GM13977 (cell line): ENCODE measurements at regions not wholly inside any gene's neighbourhood (a gene's known extent, or its start where the extent isn't known, plus 50 kb on each side); places are given as distances from the start of the nearest gene placed in this dataset.
"Not testable (repeated sequence)": the region's sequence is repeated elsewhere in the genome, so short reads cannot be mapped to it uniquely, and the experiment has no call there.

Experiments used
- DNase-seq: peaks from one replicate; pipeline ENCODE4 v3.0.0; 2012; ENCODE audit warnings: low spot score
- in situ Hi-C: fragments of 300-500 bp; cut with MboI; formaldehyde crosslinking; loops from one replicate; pipeline ENCODE4 v1.12.0; 2022; ENCODE audit warnings: low sequenced_read_pairs, low pct_unique_long_range_greater_than_20kb, mixed read lengths, inconsistent platforms; ENCODE audit not compliant: unreplicated experiment
- TF ChIP-seq, protein P1 (sequence below): IDR thresholded peaks from 2 replicates; pipeline ENCODE4 v1.5.1; 2012; ENCODE audit warnings: mild to moderate bottlenecking, control low read depth; ENCODE audit not compliant: insufficient read depth; ENCODE audit errors: extremely low read depth, missing control alignments

DNA sequence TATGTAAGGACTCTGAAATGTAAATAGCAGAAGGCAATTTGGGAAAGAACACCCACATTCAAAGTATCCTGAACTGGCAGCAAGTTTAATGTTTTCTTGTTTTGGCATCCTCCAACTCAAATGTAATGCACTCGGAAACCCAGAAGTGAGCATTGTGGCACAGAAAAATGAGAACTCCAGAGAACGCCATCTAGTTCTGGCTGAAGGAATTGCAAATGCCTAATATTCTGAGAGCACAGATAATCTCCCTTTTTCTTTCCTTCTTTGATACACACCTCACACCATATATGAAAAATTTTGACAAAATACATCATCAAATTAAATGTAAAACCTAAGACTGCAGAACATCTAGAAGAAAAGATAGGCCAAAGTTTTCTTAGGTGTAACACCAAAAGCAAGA, 52.1 kb downstream of the PWWP3B start:
- DNase-seq = no peak
- in situ Hi-C loops = no loop called here
- TF ChIP-seq, protein P1, sequence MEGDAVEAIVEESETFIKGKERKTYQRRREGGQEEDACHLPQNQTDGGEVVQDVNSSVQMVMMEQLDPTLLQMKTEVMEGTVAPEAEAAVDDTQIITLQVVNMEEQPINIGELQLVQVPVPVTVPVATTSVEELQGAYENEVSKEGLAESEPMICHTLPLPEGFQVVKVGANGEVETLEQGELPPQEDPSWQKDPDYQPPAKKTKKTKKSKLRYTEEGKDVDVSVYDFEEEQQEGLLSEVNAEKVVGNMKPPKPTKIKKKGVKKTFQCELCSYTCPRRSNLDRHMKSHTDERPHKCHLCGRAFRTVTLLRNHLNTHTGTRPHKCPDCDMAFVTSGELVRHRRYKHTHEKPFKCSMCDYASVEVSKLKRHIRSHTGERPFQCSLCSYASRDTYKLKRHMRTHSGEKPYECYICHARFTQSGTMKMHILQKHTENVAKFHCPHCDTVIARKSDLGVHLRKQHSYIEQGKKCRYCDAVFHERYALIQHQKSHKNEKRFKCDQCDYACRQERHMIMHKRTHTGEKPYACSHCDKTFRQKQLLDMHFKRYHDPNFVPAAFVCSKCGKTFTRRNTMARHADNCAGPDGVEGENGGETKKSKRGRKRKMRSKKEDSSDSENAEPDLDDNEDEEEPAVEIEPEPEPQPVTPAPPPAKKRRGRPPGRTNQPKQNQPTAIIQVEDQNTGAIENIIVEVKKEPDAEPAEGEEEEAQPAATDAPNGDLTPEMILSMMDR = peak; percentile 43

DNA sequence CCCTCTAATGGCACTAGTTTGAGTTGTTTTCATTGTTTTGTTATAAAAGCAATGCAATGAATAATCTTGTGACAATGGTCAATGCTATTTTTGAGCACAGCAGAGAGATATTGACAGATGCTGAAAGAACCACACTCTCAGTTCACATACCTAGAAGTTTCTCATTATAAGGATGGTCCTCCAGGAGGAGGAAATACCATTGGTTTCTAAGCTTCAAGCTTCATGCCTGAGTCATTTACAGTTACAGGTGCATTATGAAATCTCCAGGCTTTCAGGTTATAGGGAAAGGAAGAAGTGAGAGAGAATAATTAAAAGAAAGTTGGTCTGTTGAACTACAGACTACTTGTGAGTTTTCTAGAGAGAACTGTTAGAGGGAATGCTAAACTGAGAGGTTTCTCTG, 75.3 kb downstream of the PWWP3B start:
- DNase-seq = no peak
- in situ Hi-C loops = no loop called here
- TF ChIP-seq, protein P1 = no peak

DNA sequence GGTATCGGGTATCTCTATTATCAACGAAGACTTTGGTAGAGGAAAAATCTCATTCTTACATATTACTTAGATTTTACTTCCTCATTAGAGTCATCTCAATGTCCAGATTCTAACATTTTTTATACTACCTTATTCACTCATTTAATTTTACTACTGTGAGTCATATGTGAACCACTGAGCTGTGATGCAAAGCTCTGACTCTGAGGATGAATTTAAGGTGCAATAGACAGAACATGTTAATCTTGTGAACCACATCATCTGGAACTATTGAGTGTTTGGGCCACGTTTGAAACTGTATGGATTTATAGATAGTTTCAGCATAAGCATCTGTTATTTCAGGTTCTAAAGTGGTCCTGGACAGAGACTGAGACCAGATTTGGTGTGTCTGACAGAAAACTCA, 78.4 kb downstream of the PWWP3B start:
- in situ Hi-C loops = no loop called here
- no peak for DNase-seq
- TF ChIP-seq, protein P1 = no peak

DNA sequence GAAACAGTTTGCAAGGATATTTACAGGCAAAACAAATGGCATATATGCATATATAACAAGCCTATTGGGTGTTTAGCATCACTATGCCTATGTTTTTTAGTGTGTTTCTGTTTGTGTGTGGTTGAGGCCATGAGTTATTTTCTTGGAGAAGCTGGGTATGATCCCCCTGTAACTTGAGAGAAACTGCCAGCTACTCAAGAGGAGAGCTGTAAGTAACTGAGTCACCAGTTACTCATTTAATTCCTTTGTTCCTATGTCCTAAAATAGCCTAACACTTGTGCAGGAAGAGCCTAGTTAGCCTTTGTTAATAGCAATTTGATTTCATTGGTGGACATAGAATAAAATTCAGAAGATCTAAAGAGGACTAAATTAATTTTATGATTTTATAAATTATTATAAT, 79.1 kb downstream of the PWWP3B start:
- TF ChIP-seq, protein P1 = no peak
- in situ Hi-C loops = no loop called here
- no peak for DNase-seq

DNA sequence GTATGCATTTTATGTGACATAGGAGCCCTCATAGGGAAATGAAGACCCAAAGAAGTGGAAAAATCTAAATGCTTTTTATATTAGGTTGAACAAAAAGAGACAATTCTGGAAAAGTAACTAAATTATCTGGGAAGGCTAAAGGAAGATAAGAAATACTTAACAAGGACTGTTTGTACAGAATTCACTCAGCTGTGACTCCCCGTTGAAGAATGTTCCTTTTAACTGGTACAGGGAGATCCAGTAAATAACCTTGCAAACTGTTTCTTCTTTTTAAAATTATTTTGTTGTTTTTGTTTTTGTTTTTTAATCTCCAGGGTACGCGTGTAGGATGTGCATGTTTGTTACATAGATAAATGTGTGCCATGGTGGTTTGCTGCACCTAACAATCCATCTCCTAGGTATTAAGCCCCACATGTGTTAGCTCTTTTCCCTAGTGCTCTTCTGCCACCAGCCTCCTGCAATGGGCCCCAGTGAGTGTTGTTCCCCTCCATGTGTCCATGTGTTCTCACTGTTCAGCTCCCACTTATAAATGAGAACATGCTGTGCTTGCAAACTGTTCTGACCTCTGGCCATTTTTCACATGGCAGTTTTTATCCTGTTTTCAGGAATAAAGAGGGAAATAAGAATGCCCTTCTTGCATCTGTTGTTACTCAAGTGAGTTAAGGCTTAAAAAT, 81.7 kb downstream of the PWWP3B start:
- TF ChIP-seq, protein P1 = no peak
- in situ Hi-C loops = no loop called here
- DNase-seq = no peak

DNA sequence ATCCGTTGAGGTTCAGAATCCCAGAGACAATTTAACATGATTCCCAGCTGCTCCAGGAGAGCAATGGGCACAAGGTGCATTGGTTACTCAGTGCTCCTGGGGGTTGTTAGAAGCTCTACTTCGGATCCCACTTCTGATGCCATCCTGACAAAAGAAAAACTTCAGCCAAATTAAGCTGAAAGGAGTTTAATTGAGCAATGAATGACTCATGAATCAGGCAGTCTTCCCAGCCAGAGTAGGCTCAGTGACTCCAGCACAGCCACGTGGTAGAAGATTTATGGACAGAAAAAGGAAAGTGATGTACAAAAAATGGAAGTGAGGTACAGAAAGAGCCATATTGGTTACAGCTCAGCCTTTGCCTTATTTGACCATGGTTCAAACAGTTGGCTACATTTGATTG, 95.7 kb downstream of the PWWP3B start:
- DNase-seq = no peak
- in situ Hi-C loops = no loop called here
- TF ChIP-seq, protein P1 = no peak

DNA sequence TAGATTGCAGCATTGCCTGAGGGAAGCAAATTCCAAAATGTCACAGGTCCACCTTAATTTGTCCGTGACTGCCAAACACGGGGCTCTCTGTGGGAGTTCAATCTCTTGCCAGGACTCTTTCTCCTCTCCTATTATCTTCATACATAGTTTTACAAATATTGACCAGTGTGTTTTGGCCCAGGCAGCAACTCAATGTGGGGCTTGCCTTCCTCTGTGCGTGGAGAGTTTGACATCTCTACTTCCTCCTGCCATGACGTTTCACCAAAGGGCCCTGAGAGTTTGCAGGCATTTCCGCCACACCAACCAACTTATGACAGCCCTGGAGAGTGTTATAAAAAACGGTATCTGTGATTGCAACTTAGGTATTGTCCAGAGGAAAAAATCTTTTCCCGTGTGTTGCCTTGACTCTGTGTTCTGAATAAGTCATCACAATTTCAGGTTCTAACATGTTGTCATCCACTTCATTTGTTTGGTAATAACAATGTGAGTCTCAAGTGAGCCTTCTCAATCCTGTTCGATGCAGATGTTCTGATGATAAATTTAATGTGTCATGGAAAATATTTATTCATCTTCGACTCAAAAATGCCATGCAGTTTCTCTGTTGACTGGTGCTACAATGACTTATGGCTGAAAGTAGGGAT, 106.0 kb downstream of the PWWP3B start:
- DNase-seq, in situ Hi-C loops: not testable (repeated sequence)

DNA sequence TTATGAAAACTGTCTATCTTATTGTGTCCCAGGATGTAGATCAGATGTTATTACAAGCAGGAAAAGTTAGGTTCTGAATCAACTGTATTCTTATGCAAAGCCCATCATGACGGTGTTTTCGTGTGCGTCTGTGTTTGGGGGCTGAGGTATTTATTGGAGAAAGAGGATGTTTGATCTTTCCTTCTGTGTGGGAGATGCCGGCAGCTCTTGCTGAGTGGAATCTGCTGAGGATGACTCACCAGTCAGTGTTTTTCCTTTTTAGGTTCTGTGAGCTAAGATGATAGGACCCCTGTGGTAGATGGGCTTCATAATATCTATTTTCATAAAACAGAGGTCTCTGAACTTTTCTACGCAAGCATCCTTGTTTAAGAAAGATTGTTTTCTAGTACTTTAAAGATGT, 107.1 kb downstream of the PWWP3B start:
- DNase-seq, in situ Hi-C loops: not testable (repeated sequence)
